SU-DHL-6 (cell line): ENCODE measurements at regions not wholly inside any gene's neighbourhood (a gene's known extent, or its start where the extent isn't known, plus 50 kb on each side); places are given as distances from the start of the nearest gene placed in this dataset.

Source experiments
- H2AFZ ChIP-seq: fragments of 200-600 bp; sonication (generic); 2 replicates; pipeline ENCODE4 v1.6.1; 2014; ENCODE audit warnings: low read depth, mild to moderate bottlenecking, moderate library complexity, mixed read lengths, antibody characterized with exemption, low read length; ENCODE audit not compliant: severe bottlenecking
- H3F3A ChIP-seq: fragments of 200-600 bp; shearing (Covaris generic); 2 replicates; pipeline ENCODE4 v1.6.0; 2016; ENCODE audit warnings: antibody characterized with exemption, mild to moderate bottlenecking; ENCODE audit not compliant: insufficient read depth
- H3K27ac ChIP-seq: fragments of 200-600 bp; sonication (generic); 2 replicates; pipeline ENCODE4 v1.5.1; 2016; ENCODE audit warnings: low read depth, mild to moderate bottlenecking, low read length, moderate library complexity, mixed read lengths
- H3K27me3 ChIP-seq: fragments of 200-600 bp; sonication (generic), shearing (Covaris generic); 2 replicates; pipeline ENCODE4 v1.6.0; 2014; ENCODE audit warnings: mild to moderate bottlenecking, low read length
- H3K36me3 ChIP-seq: fragments of 200-600 bp; sonication (generic); 2 replicates; pipeline ENCODE4 v1.6.1; 2014; ENCODE audit warnings: mild to moderate bottlenecking, low read length, mixed read lengths
- H3K4me2 ChIP-seq: fragments of 300-600, 200-600 bp; shearing (Covaris generic), sonication (generic); 2 replicates; pipeline ENCODE4 v1.6.0; 2014; ENCODE audit warnings: low read length, low read depth, mild to moderate bottlenecking; ENCODE audit not compliant: poor library complexity, severe bottlenecking
- H3K4me3 ChIP-seq: fragments of 200-600 bp; sonication (generic); 2 replicates; pipeline ENCODE4 v1.5.1; 2014; ENCODE audit warnings: antibody characterized with exemption, low read length, mild to moderate bottlenecking, mixed read lengths; ENCODE audit not compliant: insufficient read depth, poor library complexity, severe bottlenecking
- H3K79me2 ChIP-seq: fragments of 200-600 bp; sonication (generic); 2 replicates; pipeline ENCODE4 v1.6.1; 2014; ENCODE audit warnings: mild to moderate bottlenecking, low read length, moderate library complexity; ENCODE audit not compliant: insufficient read depth
- H3K9ac ChIP-seq: fragments of 200-600 bp; sonication (generic); 2 replicates; pipeline ENCODE4 v1.7.0; 2014; ENCODE audit warnings: mild to moderate bottlenecking, low read length
- H3K9me2 ChIP-seq: fragments of 200-600 bp; sonication (generic); replicated peaks from 2 replicates; pipeline ENCODE4 v1.6.1; 2014; ENCODE audit warnings: low read length; ENCODE audit not compliant: insufficient read depth
- H3K9me3 ChIP-seq: fragments of 200-600 bp; sonication (generic); 2 replicates; pipeline ENCODE4 v1.6.1; 2014; ENCODE audit warnings: low read length, mixed read lengths; ENCODE audit not compliant: insufficient read depth
- H4K20me1 ChIP-seq: fragments of 200-600 bp; sonication (generic); 2 replicates; pipeline ENCODE4 v1.6.1; 2014; ENCODE audit warnings: low read depth, mild to moderate bottlenecking, antibody characterized with exemption, low read length, moderate library complexity, mixed read lengths
- CTCF ChIP-seq: fragments of 200-600 bp; sonication (generic); IDR thresholded peaks from one replicate; pipeline ENCODE4 v1.5.1; 2017; ENCODE audit warnings: antibody characterized with exemption, mild to moderate bottlenecking, low read length, moderate library complexity; ENCODE audit not compliant: insufficient read depth, poor library complexity, severe bottlenecking
- EZH2phosphoT487 ChIP-seq: fragments of 200-600 bp; sonication (generic), shearing (Covaris generic); conservative IDR thresholded peaks from 2 replicates; pipeline ENCODE4 v1.6.1; 2018; ENCODE audit warnings: mild to moderate bottlenecking, antibody characterized with exemption, low read length, moderate library complexity, mixed read lengths

- Histone ChIP-seq H3K79me2 (no peaks in the 10 kb centered on the region), H3K4me2 (no peak overlapping the region), H3K9ac (no peak overlapping the region), H3K36me3 (no peaks in the 10 kb centered on the region), H4K20me1 (no peaks in the 10 kb centered on the region), H3K9me2 (no peaks in the 10 kb centered on the region), H3K4me3 (no peak overlapping the region), H3K27ac (no peak overlapping the region), H3K27me3 (no peaks in the 10 kb centered on the region), H3K9me3 (no peaks in the 10 kb centered on the region; the same call in 1 of the 2 replicates), H2AFZ (peak overlapping the region; percentile 34), H3F3A (no peaks in the 10 kb centered on the region)
- TF ChIP-seq EZH2phosphoT487 = no peak
These were observed 513.1 kb downstream of the PCDH17 start for GRCh38 chr13:58144616-58145015.

- no peaks in the 10 kb centered on the region for H3K36me3 ChIP-seq
- H4K20me1 ChIP-seq = no peaks in the 10 kb centered on the region
- H3K9me3 ChIP-seq = no peaks in the 10 kb centered on the region
- TF ChIP-seq EZH2phosphoT487 = no peak
- no peak for TF ChIP-seq CTCF
- H3K4me2 ChIP-seq = no peak overlapping the region
- no peaks in the 10 kb centered on the region for H3F3A ChIP-seq
- no peaks in the 10 kb centered on the region for H3K9me2 ChIP-seq
- H3K79me2 ChIP-seq = no peaks in the 10 kb centered on the region
- peak overlapping the region; percentile 62 for H2AFZ ChIP-seq
- no peaks in the 10 kb centered on the region for H3K27me3 ChIP-seq
- no peak overlapping the region for H3K4me3 ChIP-seq
- H3K27ac ChIP-seq = no peak overlapping the region
- no peak overlapping the region for H3K9ac ChIP-seq
These were observed 519.9 kb downstream of the PCDH17 start for GRCh38 chr13:58151452-58151851.

GRCh38 chr13:58160980-58161379, 529.4 kb downstream of the PCDH17 start:
- TF ChIP-seq EZH2phosphoT487 (no peak), CTCF (no peak)
- Histone ChIP-seq H3K9me3 (no peaks in the 10 kb centered on the region), H2AFZ (no peak overlapping the region), H3K27ac (no peak overlapping the region), H3K79me2 (no peaks in the 10 kb centered on the region), H3K27me3 (no peaks in the 10 kb centered on the region), H4K20me1 (no peaks in the 10 kb centered on the region), H3K4me3 (no peak overlapping the region), H3F3A (no peaks in the 10 kb centered on the region), H3K9me2 (no peaks in the 10 kb centered on the region), H3K36me3 (no peaks in the 10 kb centered on the region), H3K9ac (no peak overlapping the region), H3K4me2 (no peak overlapping the region)

- no peaks in the 10 kb centered on the region for H3K27me3 ChIP-seq
- H3K4me3 ChIP-seq = no peak overlapping the region
- no peak overlapping the region for H2AFZ ChIP-seq
- no peak overlapping the region for H3K9ac ChIP-seq
- no peaks in the 10 kb centered on the region for H4K20me1 ChIP-seq
- no peaks in the 10 kb centered on the region for H3K36me3 ChIP-seq
- TF ChIP-seq CTCF (no peak), EZH2phosphoT487 (no peak)
- no peak overlapping the region for H3K27ac ChIP-seq
- no peaks in the 10 kb centered on the region for H3K9me2 ChIP-seq
- H3K9me3 ChIP-seq = no peaks in the 10 kb centered on the region
- no peak overlapping the region for H3K4me2 ChIP-seq
- no peaks in the 10 kb centered on the region for H3K79me2 ChIP-seq
- H3F3A ChIP-seq = no peaks in the 10 kb centered on the region
These were observed 534.1 kb downstream of the PCDH17 start for GRCh38 chr13:58165617-58166016.
